RCC 7860 (cell line): ENCODE measurements at regions not wholly inside any gene's neighbourhood (a gene's known extent, or its start where the extent isn't known, plus 50 kb on each side); places are given as distances from the start of the nearest gene placed in this dataset.
"Not testable (repeated sequence)": the region's sequence is repeated elsewhere in the genome, so short reads cannot be mapped to it uniquely, and the experiment has no call there.

Source experiments
- DNase-seq: peaks from one replicate; pipeline ENCODE4 v3.0.0-alpha.2; 2015; ENCODE audit warnings: low spot score
- FAIRE-seq: peaks from 2 replicates; lab custom pipeline; 2012; peaks lifted over from hg19 to GRCh38; lab: Jason Lieb, UNC

DNA sequence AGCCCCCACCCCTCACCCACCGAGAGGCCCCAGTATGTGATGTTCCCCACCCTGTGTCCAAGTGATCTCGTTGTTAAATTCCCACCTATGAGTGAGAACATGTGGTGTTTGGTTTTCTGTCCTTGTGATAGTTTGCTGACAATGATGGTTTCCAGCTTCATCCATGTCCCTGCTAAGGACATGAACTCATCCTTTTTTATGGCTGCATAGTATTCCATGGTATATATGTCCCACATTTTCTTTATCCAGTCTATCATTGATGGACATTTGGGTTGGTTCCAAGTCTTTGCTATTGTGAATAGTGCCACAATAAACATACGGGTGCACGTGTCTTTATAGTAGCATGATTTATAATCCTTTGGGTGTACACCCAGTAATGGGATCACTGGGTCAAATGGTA lies 79.2 kb downstream of the PXDC1 start:
- DNase-seq, FAIRE-seq: not testable (repeated sequence)

DNA sequence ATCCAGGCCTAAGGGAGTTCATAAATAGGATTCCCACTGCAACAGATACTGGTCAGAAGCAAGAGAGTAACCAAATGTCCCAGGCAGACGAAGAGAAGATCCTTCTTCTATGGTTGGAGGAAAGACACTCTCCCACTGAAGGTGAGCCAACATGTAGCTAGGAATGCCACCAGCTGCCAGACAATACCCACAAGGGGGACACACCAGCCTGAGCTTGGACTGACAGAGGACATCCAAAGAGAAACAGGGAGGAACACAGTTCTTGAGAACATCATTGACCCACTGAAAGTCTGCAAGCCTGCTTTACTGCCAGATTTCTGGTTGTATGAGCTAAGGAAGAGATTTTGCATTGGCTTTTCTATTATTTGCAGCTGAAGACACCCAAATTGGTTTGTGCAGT lies 80.1 kb downstream of the PXDC1 start:
- no peak for FAIRE-seq
- DNase-seq: no peak

DNA sequence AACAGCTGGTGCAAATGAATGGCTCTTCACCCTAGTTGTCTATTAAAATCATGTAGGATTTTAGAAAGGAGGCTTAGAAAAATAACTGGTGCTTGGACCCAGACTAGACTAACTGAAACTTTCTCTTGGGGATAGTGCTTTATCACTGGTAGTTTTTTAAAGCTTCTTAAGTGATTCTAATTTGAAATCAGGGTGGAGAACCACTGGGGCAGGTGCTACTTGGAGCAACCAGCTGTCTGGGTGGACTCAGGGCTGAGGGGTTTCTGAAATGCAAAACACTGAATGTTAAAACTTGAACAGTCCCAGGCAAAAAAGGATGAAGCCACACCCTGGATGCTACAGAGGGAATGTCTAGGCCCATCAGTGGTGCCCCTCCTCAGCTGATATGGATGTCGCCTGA lies 81.2 kb downstream of the PXDC1 start:
- DNase-seq: no peak
- FAIRE-seq: no peak

DNA sequence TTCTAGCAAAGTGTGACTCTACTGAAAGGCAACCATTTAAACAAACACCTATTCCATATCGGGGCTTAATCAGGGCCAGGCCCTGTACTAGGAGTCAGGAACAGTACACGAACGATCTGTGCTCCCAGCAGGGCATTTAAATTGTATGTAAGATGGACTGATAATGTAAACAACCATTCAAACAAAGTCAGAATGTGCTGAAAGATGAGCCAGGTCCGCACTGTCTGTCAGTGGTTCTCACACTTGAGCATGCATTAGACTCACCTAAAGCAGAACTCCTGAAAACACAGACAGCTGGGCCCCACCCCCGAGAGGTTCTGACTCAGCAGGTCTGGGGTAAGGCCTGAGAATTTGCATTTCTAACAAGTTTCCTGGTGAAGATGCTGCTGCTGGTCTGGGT lies 81.6 kb downstream of the PXDC1 start:
- FAIRE-seq (no peak), DNase-seq (no peak)

DNA sequence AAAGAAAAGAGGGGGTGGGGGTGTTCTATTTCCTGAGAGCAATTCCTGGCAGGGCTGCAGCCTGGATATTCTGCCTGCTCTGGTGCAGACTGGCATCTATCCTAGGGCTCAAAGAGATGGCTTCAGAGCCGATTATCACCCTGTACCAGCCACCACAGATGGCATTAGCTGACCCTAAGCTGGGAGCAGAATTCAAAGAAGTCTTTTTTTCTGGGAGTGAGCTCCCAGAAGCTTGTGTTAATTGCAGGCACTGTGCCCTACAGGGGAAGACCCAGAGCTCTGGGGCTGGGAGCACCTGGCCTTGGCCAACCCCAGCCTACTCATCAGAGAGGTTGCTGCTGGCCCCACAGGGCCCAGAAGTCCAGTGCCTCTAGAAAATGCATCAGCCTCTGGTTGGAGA lies 85.9 kb downstream of the PXDC1 start:
- FAIRE-seq (no peak), DNase-seq (no peak)

DNA sequence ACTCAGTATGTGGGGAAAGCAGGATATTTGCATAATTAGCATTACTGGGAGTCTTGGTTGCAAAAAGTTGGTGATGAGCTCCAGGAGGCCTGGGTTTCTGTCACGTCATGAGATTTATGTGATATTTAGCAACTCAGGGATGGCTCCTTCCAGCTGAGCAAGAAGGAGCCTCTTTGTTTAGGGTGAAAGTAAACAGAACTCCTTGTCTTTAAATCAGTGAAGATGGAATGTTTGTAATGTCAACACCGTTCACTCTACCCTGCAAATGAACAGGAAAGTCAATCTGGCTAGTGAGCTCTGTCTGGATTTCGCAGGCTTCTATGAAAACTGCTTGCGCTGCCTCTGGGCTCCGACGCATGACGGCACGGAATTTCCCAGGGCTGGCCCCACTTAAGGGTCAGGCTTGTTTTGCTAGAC lies 86.9 kb downstream of the PXDC1 start:
- no peak for FAIRE-seq
- DNase-seq: no peak

DNA sequence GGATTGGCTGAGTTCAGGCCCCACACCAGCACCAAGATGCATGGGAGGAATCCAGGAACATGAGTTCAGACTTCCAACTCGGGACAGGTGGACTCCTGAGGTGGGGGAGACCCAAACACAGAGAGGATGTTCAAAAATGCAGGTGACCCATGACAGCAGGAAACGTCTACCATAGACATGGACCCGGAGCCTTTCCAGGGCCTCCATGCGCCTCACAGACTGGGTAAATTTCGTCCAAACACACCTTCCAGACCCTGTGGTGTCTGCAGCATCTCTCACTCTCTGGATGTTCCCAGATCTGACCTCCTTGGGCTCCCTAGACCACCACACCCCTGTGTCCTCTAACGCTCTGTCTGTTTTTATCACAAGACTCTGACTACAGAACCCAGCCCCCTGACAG lies 87.7 kb downstream of the PXDC1 start:
- FAIRE-seq (no peak), DNase-seq (no peak)

DNA sequence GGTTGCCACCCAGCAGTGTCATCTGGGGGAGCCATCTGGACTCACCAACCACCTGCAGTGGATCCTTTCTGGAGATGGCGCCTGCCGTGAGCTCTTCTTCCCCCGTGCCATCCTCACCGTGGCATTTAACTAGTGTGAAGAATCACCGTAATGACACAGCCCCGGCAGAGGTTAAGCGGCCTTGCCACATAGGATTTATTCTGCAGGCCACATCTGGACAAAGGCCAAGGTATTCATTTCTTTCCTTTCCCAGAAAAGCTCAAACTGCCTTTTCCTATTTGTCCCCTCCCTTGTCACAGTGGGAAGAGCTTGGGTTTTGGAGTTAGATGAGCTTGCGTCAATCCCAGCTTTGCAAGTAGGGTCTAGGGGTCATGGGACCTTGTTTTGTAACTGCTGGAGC lies 88.4 kb downstream of the PXDC1 start:
- FAIRE-seq (no peak), DNase-seq (no peak)

DNA sequence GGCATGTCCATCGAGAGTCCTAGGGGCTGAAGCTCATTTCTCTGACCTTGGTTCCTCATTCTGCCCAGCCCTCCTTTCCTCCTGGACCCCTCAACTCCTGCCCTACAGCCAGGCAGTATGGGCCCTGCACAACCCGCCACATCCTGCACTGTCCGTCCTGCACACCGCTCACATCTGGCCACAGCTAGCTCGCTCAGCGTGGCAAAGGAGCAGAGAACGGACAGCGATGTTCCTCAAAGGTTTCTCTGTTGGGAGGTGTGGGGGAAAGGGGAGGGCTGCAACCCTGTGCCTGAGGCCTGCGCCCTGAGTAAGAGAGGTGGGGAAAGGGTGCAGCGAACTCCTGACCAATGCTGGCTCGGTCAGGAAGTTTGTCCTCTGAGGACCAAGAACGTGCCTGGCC lies 90.1 kb downstream of the PXDC1 start:
- FAIRE-seq (no peak), DNase-seq (no peak)

DNA sequence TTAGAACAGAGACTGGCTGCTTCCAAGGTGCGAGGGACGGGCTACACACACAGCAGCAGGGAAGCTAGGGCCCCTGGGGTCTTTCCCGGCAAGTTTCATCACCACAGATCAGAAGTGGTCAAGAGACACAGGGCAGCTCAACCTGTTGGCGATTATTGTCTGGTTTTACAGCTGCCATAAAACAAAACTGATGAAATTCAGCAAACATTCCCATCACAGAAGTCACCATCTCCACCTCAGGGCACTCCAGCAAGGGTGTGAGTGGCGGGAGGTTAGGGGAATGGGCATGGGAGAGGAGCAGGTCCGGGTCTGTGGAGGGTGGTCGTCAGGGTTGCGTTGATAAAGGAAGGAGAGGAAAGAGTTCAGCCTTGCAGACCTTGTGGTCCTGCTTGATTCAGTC lies 91.0 kb downstream of the PXDC1 start:
- FAIRE-seq (no peak), DNase-seq (no peak)

DNA sequence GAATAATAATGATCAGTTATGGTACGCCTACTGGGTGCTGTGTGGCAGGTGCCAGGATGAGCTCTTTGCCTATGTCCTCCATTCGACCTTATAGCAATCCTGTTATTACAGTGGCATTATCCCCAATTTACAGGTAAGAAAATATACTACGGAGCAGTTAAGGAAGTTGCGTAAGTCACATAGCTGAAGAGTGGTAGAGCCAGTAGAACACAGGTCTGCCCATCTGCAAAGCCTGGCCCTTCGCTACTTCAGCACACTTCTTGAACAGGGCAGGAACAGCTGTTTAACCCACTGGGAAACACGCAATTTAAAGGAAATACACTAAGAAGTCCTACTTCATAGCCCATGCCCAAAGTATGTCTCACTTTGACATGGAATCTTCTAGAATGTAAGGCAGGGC lies 91.8 kb downstream of the PXDC1 start:
- no peak for DNase-seq

DNA sequence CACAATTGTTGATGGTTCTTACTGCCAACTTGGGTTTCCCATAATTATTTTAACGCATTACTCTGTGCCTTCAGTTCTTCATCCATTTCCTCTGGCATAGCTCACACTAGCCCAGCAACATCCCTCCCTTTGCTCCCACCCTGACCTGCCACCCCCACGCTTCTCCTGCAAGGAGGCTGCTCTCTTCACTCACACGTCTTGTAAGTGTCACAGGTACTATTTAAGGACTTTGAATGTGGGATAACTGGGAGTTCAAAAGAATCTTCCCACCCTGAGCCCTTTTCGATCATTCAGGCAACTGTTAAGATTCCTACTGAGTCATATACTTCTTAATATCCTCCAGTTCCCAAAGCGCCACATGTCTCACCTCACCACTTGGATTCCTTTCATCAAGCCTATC lies 95.4 kb downstream of the PXDC1 start:
- DNase-seq: no peak
- no peak for FAIRE-seq

More for the DNA sequence above, 91.8 kb downstream of the PXDC1 start:
- no peak for FAIRE-seq

DNA sequence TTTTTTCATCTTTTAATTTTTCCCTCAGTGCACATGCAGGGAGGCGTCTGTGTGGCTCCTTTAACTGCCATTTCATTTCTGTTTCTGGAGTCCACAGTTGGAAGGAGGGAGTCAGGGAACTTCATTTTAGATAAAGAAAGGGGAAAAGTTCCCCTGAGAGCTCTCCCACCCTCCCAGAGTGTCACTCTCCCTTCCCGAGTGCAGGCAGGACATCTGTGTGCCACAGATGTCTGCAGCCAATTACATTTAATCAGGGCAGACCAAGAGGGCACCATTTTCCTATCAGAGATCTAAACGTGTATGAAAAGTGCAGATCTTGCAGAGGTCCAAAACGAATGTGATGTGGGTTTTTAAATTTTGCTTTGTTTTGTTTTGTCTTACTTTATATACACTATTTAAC lies 96.6 kb downstream of the PXDC1 start:
- no peak for FAIRE-seq
- no peak for DNase-seq

DNA sequence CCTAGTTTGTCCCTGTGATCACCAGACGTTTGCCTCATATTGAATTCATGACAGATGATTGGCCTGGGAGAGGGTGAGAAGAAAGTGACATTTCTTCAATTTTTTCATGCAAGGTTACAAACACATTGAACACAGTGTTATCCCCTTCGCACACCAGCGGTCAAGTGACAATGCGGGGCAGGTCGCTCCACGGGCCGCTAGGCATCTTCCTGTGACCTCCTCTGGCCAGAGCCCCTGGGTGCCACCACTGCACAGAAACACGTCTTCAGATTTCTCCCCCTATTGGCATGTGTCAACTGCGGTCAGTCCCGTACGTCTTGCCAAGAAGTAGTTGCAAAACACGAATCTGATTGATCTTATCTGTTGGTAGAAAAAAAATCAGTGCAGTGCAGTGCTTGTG lies 97.1 kb downstream of the PXDC1 start:
- no peak for DNase-seq
- no peak for FAIRE-seq

DNA sequence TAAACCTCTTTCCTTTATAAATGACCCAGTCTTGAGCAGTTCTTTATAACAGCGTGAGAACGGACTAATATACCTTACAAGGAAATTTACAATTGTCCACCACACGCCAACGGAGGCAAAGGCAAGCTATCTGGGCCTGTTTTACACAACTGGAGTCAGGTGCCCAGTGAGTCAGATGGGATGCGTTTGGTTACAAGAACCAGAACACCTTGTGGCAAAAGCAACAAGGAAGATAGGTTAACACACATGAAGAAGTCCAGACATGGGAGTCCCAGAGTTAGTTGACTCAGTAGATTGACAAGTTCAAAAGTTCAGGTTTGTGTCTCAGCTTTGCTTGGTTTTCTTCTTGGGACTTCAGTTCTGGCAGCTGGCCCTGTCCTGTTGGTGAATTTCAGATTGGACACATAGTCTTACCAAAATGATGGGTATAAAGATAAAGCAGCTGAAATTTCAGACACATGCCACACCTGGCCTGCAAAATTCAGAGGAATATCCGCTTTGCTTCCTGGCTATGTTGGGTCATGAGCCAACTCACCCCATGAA lies 97.9 kb downstream of the PXDC1 start:
- no peak for DNase-seq
- no peak for FAIRE-seq

DNA sequence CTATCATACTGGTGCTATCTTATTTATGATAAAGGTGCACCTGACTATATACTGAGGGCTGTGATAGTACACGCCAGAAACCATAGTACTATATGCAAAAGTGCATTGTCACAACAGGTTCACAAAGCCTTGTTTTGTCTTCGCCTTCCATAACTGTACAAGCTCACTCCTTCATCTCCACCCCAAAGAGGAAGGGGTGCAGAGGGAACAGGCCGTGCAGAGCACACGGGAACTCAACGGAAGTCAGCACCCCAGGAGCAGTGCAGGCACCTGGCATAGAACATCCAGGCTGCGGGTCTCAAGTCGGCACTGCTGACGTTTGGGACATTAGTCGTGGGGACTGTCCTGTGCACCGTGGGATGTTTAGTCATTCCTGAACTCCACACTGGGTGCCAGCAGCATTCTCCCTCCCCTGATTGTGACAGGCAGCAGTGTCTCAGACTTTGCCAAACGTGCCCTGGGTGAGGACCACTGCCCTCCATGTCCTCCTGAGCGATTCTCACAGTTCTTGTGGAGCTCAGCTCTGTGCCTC lies 99.7 kb downstream of the PXDC1 start:
- DNase-seq (no peak), FAIRE-seq (no peak)

DNA sequence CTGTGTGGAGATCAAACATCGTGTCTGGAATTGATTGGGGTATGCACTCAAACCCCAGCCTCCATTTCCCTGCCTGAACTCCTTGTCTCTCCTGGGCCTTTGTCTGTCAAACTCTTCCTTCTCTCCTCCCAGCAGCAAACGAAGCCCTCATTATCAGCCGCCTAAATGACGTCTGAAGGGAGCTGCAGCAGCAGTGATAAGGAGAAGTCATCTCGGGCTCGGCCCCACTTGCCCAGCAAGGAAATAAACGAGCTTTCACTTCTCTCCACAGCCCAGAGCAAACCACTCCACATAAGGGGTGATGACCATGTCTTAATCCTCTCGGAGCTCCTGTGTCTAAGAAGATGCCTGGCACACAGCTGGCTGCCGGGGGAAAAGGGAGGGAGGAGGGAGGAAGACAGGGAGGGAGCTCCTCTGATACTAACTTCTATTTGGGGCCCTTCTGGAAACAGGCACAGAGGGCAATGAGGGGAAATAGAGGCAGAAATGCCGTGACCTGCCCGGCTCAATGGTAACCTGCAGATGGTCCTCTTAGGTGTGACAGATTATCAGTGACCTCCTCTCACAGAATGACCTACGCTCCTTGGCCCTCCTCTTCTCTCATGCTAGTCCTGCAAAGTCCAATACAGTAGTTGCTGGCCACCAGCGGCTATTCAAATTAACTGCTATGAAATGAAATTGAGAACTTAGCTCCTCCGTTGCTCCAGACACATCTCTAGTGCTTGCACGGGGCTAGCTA lies 100.4 kb downstream of the PXDC1 start:
- FAIRE-seq: no peak
- DNase-seq: no peak

DNA sequence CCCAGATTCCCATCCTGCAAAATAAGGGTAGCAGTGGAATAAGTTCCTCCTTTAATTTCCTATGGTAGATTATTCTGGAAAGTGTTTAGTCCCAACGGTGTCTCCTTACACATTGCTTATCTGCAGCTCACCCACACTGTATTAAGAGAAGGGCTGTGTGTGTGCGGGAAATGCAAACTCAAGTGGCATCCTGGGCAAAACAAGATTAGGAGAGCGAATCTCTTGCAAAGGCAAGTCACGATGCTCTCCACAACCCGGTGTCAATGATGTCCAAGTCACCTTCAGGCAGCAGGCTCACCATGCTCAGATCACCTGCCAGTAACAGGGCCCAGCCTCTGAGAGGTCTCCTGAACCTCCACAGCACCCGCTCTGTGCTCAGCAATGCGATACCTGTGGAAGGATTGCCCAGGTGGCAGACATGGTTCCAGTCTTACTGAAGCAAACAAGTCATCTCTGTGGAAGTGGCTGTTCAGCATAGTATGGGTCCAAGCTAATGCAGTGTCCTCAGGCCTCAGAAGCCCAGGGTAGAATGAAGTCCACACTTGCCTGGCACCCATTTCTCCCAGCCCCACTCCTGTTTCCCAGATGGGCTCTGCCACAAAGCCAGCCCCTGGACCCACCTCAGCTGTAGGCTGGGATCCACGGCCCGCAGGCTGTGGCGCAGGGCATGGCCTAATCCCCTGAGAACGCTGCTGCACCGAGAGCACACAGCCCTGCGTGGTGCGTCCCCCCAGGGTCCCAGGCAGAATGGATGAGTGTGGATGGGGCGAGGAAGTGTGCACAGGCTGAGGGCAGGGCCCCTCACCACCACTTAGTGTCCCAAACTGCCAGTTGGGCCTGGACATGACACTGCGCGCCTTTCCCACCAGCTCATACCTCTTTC lies 101.2 kb downstream of the PXDC1 start:
- DNase-seq: no peak

DNA sequence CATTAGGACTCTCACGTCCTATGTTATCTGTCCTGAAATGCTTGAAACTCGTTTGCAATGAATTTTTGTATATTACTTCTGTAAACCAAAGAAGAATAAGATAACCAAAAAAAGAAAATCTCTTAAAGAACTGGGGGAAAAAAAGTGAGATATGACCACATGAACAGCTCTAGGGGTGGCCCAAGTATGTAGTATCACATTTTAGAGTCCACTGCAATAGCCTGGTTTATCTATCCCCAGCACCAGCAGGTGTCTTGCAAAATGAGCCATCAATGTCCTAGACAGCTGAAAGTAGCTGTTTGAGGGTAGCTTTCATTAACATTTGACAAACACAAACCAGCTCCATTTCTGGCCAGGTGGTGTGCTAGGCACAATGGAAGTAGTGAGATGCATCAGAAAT lies 102.8 kb downstream of the PXDC1 start:
- DNase-seq: no peak
- FAIRE-seq: no peak

More for the DNA sequence above, 101.2 kb downstream of the PXDC1 start:
- no peak for FAIRE-seq

DNA sequence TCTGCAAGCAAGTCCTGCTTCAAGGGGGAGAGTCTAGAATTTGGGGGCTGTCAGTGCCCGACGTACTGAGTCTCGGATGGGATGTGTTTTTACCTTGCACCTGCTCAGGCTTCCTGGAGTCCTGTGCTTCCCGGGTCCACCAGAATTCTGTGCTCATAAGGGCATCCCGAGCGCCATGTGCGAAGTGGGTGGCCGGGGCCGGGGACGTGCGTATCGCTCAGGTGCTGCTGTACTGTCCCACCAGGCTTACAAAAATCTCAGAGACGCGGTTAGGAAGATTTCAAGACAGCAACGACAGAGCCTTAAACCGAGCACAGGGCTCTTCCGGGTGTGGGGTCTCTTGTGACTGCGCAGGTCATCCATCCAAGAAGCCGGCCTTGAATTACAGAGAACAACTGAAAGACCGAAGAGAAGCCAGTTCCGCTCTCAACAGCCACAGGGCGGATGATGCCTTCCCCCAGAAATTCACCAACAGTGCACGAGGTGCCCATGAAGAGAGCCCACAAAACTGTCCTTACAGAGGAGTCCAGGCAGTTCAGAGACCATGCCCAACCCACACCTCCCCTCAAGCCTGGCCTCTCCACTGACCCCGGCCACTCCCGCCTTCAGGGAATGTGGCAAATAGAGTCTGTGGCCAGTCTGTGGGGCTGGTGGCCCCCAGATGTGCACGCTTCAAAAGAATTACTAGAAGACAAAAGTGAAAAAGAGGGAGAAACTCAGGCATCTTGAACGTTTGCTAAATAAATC lies 104.7 kb downstream of the PXDC1 start:
- no peak for DNase-seq
- FAIRE-seq: no peak

DNA sequence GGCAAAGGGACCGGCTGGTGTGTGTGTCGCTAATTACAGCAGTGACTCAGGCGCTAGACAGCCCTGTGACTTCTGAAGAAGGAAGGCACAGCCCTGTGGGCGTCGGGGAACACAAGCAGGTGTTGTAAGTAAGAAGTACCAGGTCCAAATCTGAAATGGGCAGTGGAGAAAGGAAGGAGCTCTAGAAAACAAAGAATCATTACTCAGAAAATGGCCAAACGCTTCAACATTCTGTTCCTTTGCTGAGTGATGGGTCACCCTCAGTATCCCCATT lies 106.8 kb downstream of the PXDC1 start:
- DNase-seq (no peak), FAIRE-seq (no peak)
